Astrocyte (in vitro differentiated cells and primary cell): ENCODE measurements at regions not wholly inside any gene's neighbourhood (a gene's known extent, or its start where the extent isn't known, plus 50 kb on each side); places are given as distances from the start of the nearest gene placed in this dataset.

Experiments
- DNase-seq: peaks from one replicate; pipeline ENCODE4 v3.0.0-alpha.2; 2010; ENCODE audit warnings: low read depth
- FAIRE-seq: peaks from 2 replicates; lab custom pipeline; 2011; peaks lifted over from hg19 to GRCh38; lab: Jason Lieb, UNC
- H2AFZ ChIP-seq: 2 replicates; pipeline ENCODE4 v1.6.0; 2012; ENCODE audit warnings: low read depth, low read length, inconsistent platforms
- H3K27ac ChIP-seq: 2 replicates; pipeline ENCODE4 v1.5.1; 2011; ENCODE audit warnings: low read depth, low read length, inconsistent platforms
- H3K27me3 ChIP-seq: 2 replicates; pipeline ENCODE4 v1.6.0; 2011; ENCODE audit warnings: low read length, inconsistent platforms; ENCODE audit not compliant: insufficient read depth
- H3K36me3 ChIP-seq: 2 replicates; pipeline ENCODE4 v1.5.1; 2011; ENCODE audit warnings: low read length, inconsistent platforms; ENCODE audit not compliant: insufficient read depth
- H3K4me1 ChIP-seq: 2 replicates; pipeline ENCODE4 v1.5.1; 2011; ENCODE audit warnings: low read length, inconsistent platforms; ENCODE audit not compliant: insufficient read depth
- H3K4me2 ChIP-seq: 2 replicates; pipeline ENCODE4 v1.6.0; 2012; ENCODE audit warnings: low read length, inconsistent platforms
- H3K4me3 ChIP-seq: 2 replicates; pipeline ENCODE4 v1.5.1; 2011; ENCODE audit warnings: low read depth, mild to moderate bottlenecking, low read length, inconsistent platforms; ENCODE audit not compliant: insufficient read depth
- H3K79me2 ChIP-seq: 2 replicates; pipeline ENCODE4 v1.6.0; 2012; ENCODE audit warnings: mild to moderate bottlenecking, low read length, inconsistent platforms; ENCODE audit not compliant: insufficient read depth
- H3K9ac ChIP-seq: 2 replicates; pipeline ENCODE4 v1.6.0; 2012; ENCODE audit warnings: mild to moderate bottlenecking, low read length, inconsistent platforms
- H3K9me3 ChIP-seq: 2 replicates; pipeline ENCODE4 v1.5.1; 2012; ENCODE audit warnings: low read depth, mild to moderate bottlenecking, low read length, inconsistent platforms; ENCODE audit not compliant: insufficient read depth
- H4K20me1 ChIP-seq: 2 replicates; pipeline ENCODE4 v1.6.0; 2012; ENCODE audit warnings: low read length, inconsistent platforms; ENCODE audit not compliant: insufficient read depth
- H3K27ac Mint-ChIP-seq: one replicate; pipeline ENCODE4 v1.8.0; 2021; ENCODE audit warnings: mild to moderate bottlenecking, mixed read lengths; ENCODE audit not compliant: unreplicated experiment
- H3K27me3 Mint-ChIP-seq: one replicate; pipeline ENCODE4 v1.8.0; 2021; ENCODE audit warnings: low read depth, mixed read lengths; ENCODE audit not compliant: unreplicated experiment
- H3K36me3 Mint-ChIP-seq: one replicate; pipeline ENCODE4 v1.8.0; 2021; ENCODE audit warnings: low read depth, mixed read lengths; ENCODE audit not compliant: unreplicated experiment
- H3K4me1 Mint-ChIP-seq: one replicate; pipeline ENCODE4 v1.8.0; 2021; ENCODE audit warnings: low read depth, mixed read lengths; ENCODE audit not compliant: unreplicated experiment
- H3K4me3 Mint-ChIP-seq: one replicate; pipeline ENCODE4 v1.8.0; 2021; ENCODE audit warnings: mild to moderate bottlenecking, moderate library complexity, mixed read lengths; ENCODE audit not compliant: unreplicated experiment
- H3K9me3 Mint-ChIP-seq: one replicate; pipeline ENCODE4 v1.8.0; 2021; ENCODE audit warnings: mild to moderate bottlenecking, mixed read lengths; ENCODE audit not compliant: unreplicated experiment
- EZH2 ChIP-seq: IDR thresholded peaks from 2 replicates; pipeline ENCODE4 v1.6.1; 2012; ENCODE audit warnings: mild to moderate bottlenecking, low read length, inconsistent platforms; ENCODE audit not compliant: insufficient read depth
- TF ChIP-seq, protein P1 (sequence below): IDR thresholded peaks from 2 replicates; pipeline ENCODE4 v1.5.1; 2011; ENCODE audit warnings: low read depth, mild to moderate bottlenecking, inconsistent platforms, low read length, moderate library complexity; ENCODE audit not compliant: insufficient read depth

- Histone ChIP-seq H3K9ac (no peak overlapping the region), H4K20me1 (no peaks in the 10 kb centered on the region), H3K27ac (no peak overlapping the region), H3K4me1 (peaks cover 6% of the 10 kb centered on the region), H3K27me3 (peaks cover 19% of the 10 kb centered on the region), H3K4me2 (no peak overlapping the region), H3K9me3 (no peaks in the 10 kb centered on the region), H3K79me2 (no peaks in the 10 kb centered on the region), H2AFZ (no peak overlapping the region), H3K36me3 (no peaks in the 10 kb centered on the region), H3K4me3 (no peak overlapping the region)
- Mint-ChIP-seq H3K27me3 (peaks cover 42% of the 10 kb centered on the region), H3K9me3 (peaks cover 2% of the 10 kb centered on the region), H3K36me3 (no peaks in the 10 kb centered on the region), H3K4me3 (no peak overlapping the region), H3K27ac (no peak overlapping the region), H3K4me1 (peaks cover 2% of the 10 kb centered on the region)
- FAIRE-seq (no peak), DNase-seq (no peak)
- TF ChIP-seq EZH2, result no peak
- TF ChIP-seq, protein P1, sequence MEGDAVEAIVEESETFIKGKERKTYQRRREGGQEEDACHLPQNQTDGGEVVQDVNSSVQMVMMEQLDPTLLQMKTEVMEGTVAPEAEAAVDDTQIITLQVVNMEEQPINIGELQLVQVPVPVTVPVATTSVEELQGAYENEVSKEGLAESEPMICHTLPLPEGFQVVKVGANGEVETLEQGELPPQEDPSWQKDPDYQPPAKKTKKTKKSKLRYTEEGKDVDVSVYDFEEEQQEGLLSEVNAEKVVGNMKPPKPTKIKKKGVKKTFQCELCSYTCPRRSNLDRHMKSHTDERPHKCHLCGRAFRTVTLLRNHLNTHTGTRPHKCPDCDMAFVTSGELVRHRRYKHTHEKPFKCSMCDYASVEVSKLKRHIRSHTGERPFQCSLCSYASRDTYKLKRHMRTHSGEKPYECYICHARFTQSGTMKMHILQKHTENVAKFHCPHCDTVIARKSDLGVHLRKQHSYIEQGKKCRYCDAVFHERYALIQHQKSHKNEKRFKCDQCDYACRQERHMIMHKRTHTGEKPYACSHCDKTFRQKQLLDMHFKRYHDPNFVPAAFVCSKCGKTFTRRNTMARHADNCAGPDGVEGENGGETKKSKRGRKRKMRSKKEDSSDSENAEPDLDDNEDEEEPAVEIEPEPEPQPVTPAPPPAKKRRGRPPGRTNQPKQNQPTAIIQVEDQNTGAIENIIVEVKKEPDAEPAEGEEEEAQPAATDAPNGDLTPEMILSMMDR, result no peak
Measured at GRCh38 chr13:25044071-25044470, 51.9 kb upstream of the PABPC3 start.
